K562 (cell line): ENCODE measurements at regions not wholly inside any gene's neighbourhood (a gene's known extent, or its start where the extent isn't known, plus 50 kb on each side); places are given as distances from the start of the nearest gene placed in this dataset.

ENCODE experiments used
- ATAC-seq: fragments of 200-7000 bp; cut with Tn5 transposase; 3 replicates; pipeline ENCODE4 v1.9.1; 2020; ENCODE audit warnings: moderate library complexity
- BruUV-seq: library from RNA; stranded (reverse); fragments of 400-500 nt; replicated peaks from 2 replicates; lab custom pipeline; 2021; lab: Mats Ljungman, UMichigan
- CTCF ChIA-PET: fragments of 300-600 bp; formaldehyde crosslinking; extraction: SDS; loops from one replicate; lab custom pipeline; 2021; ENCODE audit warnings: low intra/inter-chr PET ratio; lab: Yijun Ruan, JAX
- POLR2A ChIA-PET: fragments of 300-600, 350-650 bp; sonication (Branson Sonifier 250); formaldehyde crosslinking; extraction: SDS; loops from one replicate; lab custom pipeline; 2021; ENCODE audit warnings: antibody characterized with exemption, inconsistent platforms; lab: Yijun Ruan, JAX
- DNase-seq, 4 experiments: peaks; one replicate each; pipeline versions ENCODE4 v3.0.0 to v3.0.0-alpha.2; 2011 to 2018; ENCODE audit warnings: low spot score in 3 of 4, mixed read lengths in 3 of 4; ENCODE audit errors: extremely low read depth in 1 of 4
- FAIRE-seq: peaks from 2 replicates; lab custom pipeline; 2011; peaks lifted over from hg19 to GRCh38; lab: Jason Lieb, UNC
- H2AFZ ChIP-seq: 2 replicates; pipeline ENCODE4 v1.6.0; 2011; ENCODE audit warnings: low read depth, low read length, control low read depth, inconsistent platforms
- H3K27ac ChIP-seq: fragments of 200-600 bp; 3 replicates; pipeline ENCODE4 v1.8.0; 2011; ENCODE audit warnings: low read depth, mild to moderate bottlenecking, control low read depth, inconsistent platforms, low read length, moderate library complexity, mixed read lengths; ENCODE audit errors: extremely low read depth
- H3K27me3 ChIP-seq, 2 experiments: fragments of 300-600 bp in 1 of 2; 2 replicates in 1 of 2; 3 replicates in 1 of 2; pipeline versions ENCODE4 v1.6.0 to v1.8.0; 2011; ENCODE audit warnings: inconsistent platforms in 2 of 2, low read length in 2 of 2, mild to moderate bottlenecking in 1 of 2, mixed read lengths in 1 of 2, moderate library complexity in 1 of 2; ENCODE audit not compliant: control insufficient read depth in 2 of 2, insufficient read depth in 2 of 2
- H3K36me3 ChIP-seq: fragments of 300-600 bp; 3 replicates; pipeline ENCODE4 v1.8.0; 2011; ENCODE audit warnings: mild to moderate bottlenecking, low read length, inconsistent platforms; ENCODE audit not compliant: control insufficient read depth, insufficient read depth
- H3K4me1 ChIP-seq, 2 experiments: fragments of 200-600 bp in 1 of 2; replicated peaks in 1 of 2; 2 replicates in 1 of 2; 3 replicates in 1 of 2; pipeline versions ENCODE4 v1.5.1 to v1.8.0; 2011; ENCODE audit warnings: inconsistent platforms in 2 of 2, low read length in 2 of 2, mild to moderate bottlenecking in 1 of 2, mixed read lengths in 1 of 2, moderate library complexity in 1 of 2; ENCODE audit not compliant: control insufficient read depth in 2 of 2, insufficient read depth in 2 of 2
- H3K4me2 ChIP-seq: 2 replicates; pipeline ENCODE4 v1.6.1; 2011; ENCODE audit warnings: low read length, control low read depth, inconsistent platforms, mixed read lengths; ENCODE audit not compliant: insufficient read depth
- H3K4me3 ChIP-seq: fragments of 200-600 bp; sonication (generic), shearing (Covaris generic); 2 replicates; pipeline ENCODE4 v1.5.1; 2016; ENCODE audit warnings: control low read depth, inconsistent platforms
- H3K79me2 ChIP-seq: fragments of 200-600 bp; 3 replicates; pipeline ENCODE4 v1.8.0; 2011; ENCODE audit warnings: low read length, inconsistent platforms; ENCODE audit not compliant: control insufficient read depth, insufficient read depth
- H3K9ac ChIP-seq, 2 experiments: 2 replicates each; pipeline versions ENCODE4 v1.6.0 to v1.6.1; 2011; ENCODE audit warnings: low read depth in 2 of 2, low read length in 2 of 2, control low read depth in 1 of 2, inconsistent platforms in 1 of 2, mild to moderate bottlenecking in 1 of 2, mixed read lengths in 1 of 2; ENCODE audit not compliant: insufficient read depth in 1 of 2
- H3K9me1 ChIP-seq: one replicate; pipeline ENCODE4 v1.6.0; 2011; ENCODE audit warnings: inconsistent platforms, mild to moderate bottlenecking, low read length, moderate library complexity; ENCODE audit not compliant: control insufficient read depth, insufficient read depth
- H3K9me3 ChIP-seq: replicated peaks from 2 replicates; pipeline ENCODE4 v1.5.1; 2011; ENCODE audit warnings: low read depth, low read length, inconsistent platforms; ENCODE audit not compliant: control insufficient read depth, insufficient read depth
- H4K20me1 ChIP-seq: replicated peaks from 2 replicates; pipeline ENCODE4 v1.6.1; 2011; ENCODE audit warnings: low read length, inconsistent platforms, mixed read lengths; ENCODE audit not compliant: control insufficient read depth, insufficient read depth
- CBFA2T3 ChIP-seq: fragments of 450-650 bp; IDR thresholded peaks from 2 replicates; pipeline ENCODE4 v1.6.1; 2017
- CBX3 ChIP-seq, 2 experiments: IDR thresholded peaks; 1 replicate in 1 of 2; 2 replicates in 1 of 2; pipeline ENCODE4 v1.6.1; 2012; ENCODE audit warnings: inconsistent platforms in 2 of 2, low read length in 2 of 2, borderline replicate concordance in 1 of 2, control low read depth in 1 of 2
- HOMEZ ChIP-seq: fragments of 250-450 bp; sonication (Bioruptor Pico); IDR thresholded peaks from 2 replicates; pipeline ENCODE4 v1.4.0; 2020; ENCODE audit warnings: mild to moderate bottlenecking, moderate library complexity
- MECOM ChIP-seq: fragments of 250-450 bp; sonication (Bioruptor Pico); IDR thresholded peaks from 2 replicates; pipeline ENCODE4 v1.8.0; 2022; ENCODE audit warnings: inconsistent platforms
- MTF1 ChIP-seq: fragments of 250-450 bp; sonication (Bioruptor Pico); IDR thresholded peaks from 2 replicates; pipeline ENCODE4 v1.9.0; 2021; ENCODE audit warnings: moderate library complexity, mild to moderate bottlenecking, inconsistent platforms, borderline replicate concordance
- PHF21A ChIP-seq: fragments of 450-650 bp; IDR thresholded peaks from 2 replicates; pipeline ENCODE4 v1.6.1; 2017; ENCODE audit warnings: low read depth, borderline replicate concordance
- TEAD4 ChIP-seq, 2 experiments: sonication (generic) in 1 of 2; formaldehyde crosslinking in 1 of 2; IDR thresholded peaks; 2 replicates each; pipeline versions ENCODE4 v1.6.1 to v1.8.0; 2012 to 2022; ENCODE audit warnings: borderline replicate concordance in 1 of 2, inconsistent platforms in 1 of 2, low read length in 1 of 2, mild to moderate bottlenecking in 1 of 2, missing genetic modification reagents in 1 of 2
- ZNF395 ChIP-seq: fragments of 200-800 bp; sonication (Bioruptor generic); IDR thresholded peaks from 2 replicates; pipeline ENCODE4 v1.6.1; 2017; ENCODE audit warnings: missing genetic modification characterization, missing compliant biosample characterization
- ZNF740 ChIP-seq, 3 experiments: fragments of 200-800 bp in 1 of 3; sonication (Bioruptor generic) in 1 of 3; sonication (generic) in 1 of 3; formaldehyde crosslinking in 1 of 3; IDR thresholded peaks; 2 replicates each; pipeline versions ENCODE4 v1.6.1 to v1.8.0; 2016 to 2022; ENCODE audit warnings: mild to moderate bottlenecking in 2 of 3, missing compliant biosample characterization in 2 of 3, missing genetic modification characterization in 2 of 3, missing genetic modification reagents in 1 of 3
- ZNF764 ChIP-seq: fragments of 250-450 bp; sonication (Bioruptor Pico); IDR thresholded peaks from 2 replicates; pipeline ENCODE4 v1.4.0; 2020; ENCODE audit warnings: low read depth, mild to moderate bottlenecking, moderate library complexity
- WGBS: fragments of 100-300 bp; shearing (Covaris generic); methylation state at CpG from one replicate; pipeline ENCODE4 v1.1.6; 2016; ENCODE audit warnings: low coverage, mixed read lengths; ENCODE audit not compliant: insufficient coverage; ENCODE audit errors: missing lambda C conversion rate; 5-methylcytosine and 5-hydroxymethylcytosine counted together
- in situ Hi-C: fragments of 300-500 bp; cut with MboI; formaldehyde crosslinking; loops from 4 replicates; pipeline ENCODE4 v1.15.0; 2018; ENCODE audit warnings: inconsistent platforms, mixed read lengths
- intact Hi-C: fragments of 100-400 bp; cut with micrococcal nuclease; formaldehyde crosslinking; loops from 2 replicates; pipeline ENCODE4 v1.14.2; 2022

GRCh38 chr4:157558016-157558415 lies 337.5 kb downstream of the GRIA2 start:
- Histone ChIP-seq H3K79me2 (no peaks in the 10 kb centered on the region), H3K4me2 (no peak overlapping the region), H3K9me3 (no peaks in the 10 kb centered on the region), H3K4me3 (no peak overlapping the region), H3K9ac (no peak overlapping the region), H4K20me1 (no peaks in the 10 kb centered on the region), H3K27ac (no peak overlapping the region), H3K9me1 (no peaks in the 10 kb centered on the region), H2AFZ (no peak overlapping the region), H3K27me3 (no peaks in the 10 kb centered on the region), H3K36me3 (no peaks in the 10 kb centered on the region), H3K4me1 (no peaks in the 10 kb centered on the region)
- ATAC-seq (no peak), DNase-seq (no peak), FAIRE-seq (no peak)
- no peak for TF ChIP-seq CBX3 (IDR thresholded peaks at IDR 0.05; ENCODE audit: borderline replicate concordance in 1 of 2, low read length in 2 of 2)
- intact Hi-C loops (no loop called here), in situ Hi-C loops (no loop called here)
- ChIA-PET POLR2A (no interaction called here), CTCF (no interaction called here)
- BruUV-seq = no TSS peak
- 3% methylated on average over 2 of the region's 2 CpGs for WGBS

- intact Hi-C loops = no loop called here
- POLR2A ChIA-PET = no interaction called here
- TF ChIP-seq MECOM (CRISPR knock-in tag) (no peak), ZNF740 (CRISPR knock-in tag; IDR thresholded peaks at IDR 0.05) (no peak), ZNF740 (tag; IDR thresholded peaks at IDR 0.05) (no peak), ZNF395 (CRISPR knock-in tag) (no peak), TEAD4 (IDR thresholded peaks at IDR 0.05; ENCODE audit: low read length) (no peak), TEAD4 (CRISPR knock-in tag; IDR thresholded peaks at IDR 0.05; ENCODE audit: borderline replicate concordance) (no peak), CBFA2T3 (no peak), MTF1 (CRISPR knock-in tag) (no peak), ZNF764 (CRISPR knock-in tag) (no peak), HOMEZ (no peak), PHF21A (no peak)
Observed at GRCh38 chr4:157550028-157550427, 329.5 kb downstream of the GRIA2 start.

More at GRCh38 chr4:157550028-157550427, 329.5 kb downstream of the GRIA2 start:
- Histone ChIP-seq H2AFZ (no peak overlapping the region), H3K4me3 (no peak overlapping the region), H3K79me2 (no peaks in the 10 kb centered on the region), H3K36me3 (no peaks in the 10 kb centered on the region), H3K4me2 (no peak overlapping the region), H3K4me1 (no peaks in the 10 kb centered on the region), H3K27ac (no peak overlapping the region), H3K9ac (no peak overlapping the region), H3K9me1 (no peaks in the 10 kb centered on the region), H4K20me1 (no peaks in the 10 kb centered on the region), H3K9me3 (no peaks in the 10 kb centered on the region), H3K27me3 (no peaks in the 10 kb centered on the region)
- BruUV-seq = no TSS peak
- 0% methylated on average over 5 of the region's 5 CpGs for WGBS
- in situ Hi-C loops = no loop called here
- DNase-seq (no peak), FAIRE-seq (no peak), ATAC-seq (no peak)
- CTCF ChIA-PET = no interaction called here
